ENCODE measurements at regions not wholly inside any gene's neighbourhood (a gene's known extent, or its start where the extent isn't known, plus 50 kb on each side); places are given as distances from the start of the nearest gene placed in this dataset.

GRCh38 chr9:28999057-28999456 is 1425.8 kb upstream of the C9orf72 start:
- no peaks in the 10 kb centered on the region for H3K79me2 ChIP-seq (ENCODE audit: insufficient read depth, low read length)
- no peak overlapping the region for H3K27ac ChIP-seq (ENCODE audit: extremely low read length, insufficient read depth, low read length)
- no peak overlapping the region for H3K4me2 ChIP-seq (ENCODE audit: low read depth, low read length)
- no peak for TF ChIP-seq ZNF317 (CRISPR knock-in tag; IDR thresholded peaks at IDR 0.05)
- TF ChIP-seq ZNF841 (CRISPR knock-in tag; IDR thresholded peaks at IDR 0.05; ENCODE audit: borderline replicate concordance): no peak
- TF ChIP-seq NCOA2 (CRISPR knock-in tag; IDR thresholded peaks at IDR 0.05): no peak
- TF ChIP-seq BRCA1 (CRISPR knock-in tag; IDR thresholded peaks at IDR 0.05): no peak
- TF ChIP-seq ARID5B (CRISPR knock-in tag; IDR thresholded peaks at IDR 0.05): no peak
- TF ChIP-seq ZNF292 (CRISPR knock-in tag; IDR thresholded peaks at IDR 0.05; ENCODE audit: borderline replicate concordance, low read depth): no peak
- no peak for TF ChIP-seq MIER3 (CRISPR knock-in tag; IDR thresholded peaks at IDR 0.05; ENCODE audit: borderline replicate concordance)
- no peak for TF ChIP-seq ZNF749 (CRISPR knock-in tag; IDR thresholded peaks at IDR 0.05; ENCODE audit: borderline replicate concordance)
- TF ChIP-seq ZGPAT (CRISPR knock-in tag; IDR thresholded peaks at IDR 0.05): no peak
- TF ChIP-seq RELA (CRISPR knock-in tag; IDR thresholded peaks at IDR 0.05): no peak
- TF ChIP-seq ZNF501 (CRISPR knock-in tag; IDR thresholded peaks at IDR 0.05): no peak
- no peak for TF ChIP-seq MTA1 (CRISPR knock-in tag; IDR thresholded peaks at IDR 0.05; ENCODE audit: borderline replicate concordance)
- no peak for TF ChIP-seq ISL2 (CRISPR knock-in tag; IDR thresholded peaks at IDR 0.05)
- TF ChIP-seq YEATS4 (CRISPR knock-in tag; IDR thresholded peaks at IDR 0.05; ENCODE audit: borderline replicate concordance): no peak
- BruUV-seq (replicated peaks): no TSS peak
- no peak for DNase-seq (ENCODE audit: low spot score)
- no peaks in the 10 kb centered on the region for H3K4me1 ChIP-seq (ENCODE audit: insufficient read depth, low read length)
- H4K20me1 ChIP-seq (ENCODE audit: insufficient read depth, low read length): no peaks in the 10 kb centered on the region
- ChIA-PET POLR2A (no interaction called here), CTCF (ENCODE audit: low intra/inter-chr PET ratio, low total read pairs) (no interaction called here)
- no peak overlapping the region for H3K4me3 ChIP-seq (replicated peaks in 1 of 3; ENCODE audit: insufficient read depth in 1 of 3, low read depth in 2 of 3, low read length in 3 of 3)
- no peaks in the 10 kb centered on the region for H3K27me3 ChIP-seq (ENCODE audit: control insufficient read depth in 1 of 2, insufficient read depth in 2 of 2, low read length in 2 of 2)
- no peaks in the 10 kb centered on the region for H3K36me3 ChIP-seq (replicated peaks in 1 of 2; ENCODE audit: control insufficient read depth in 1 of 2, insufficient read depth in 2 of 2, low read length in 2 of 2)
- no peak overlapping the region for H2AFZ ChIP-seq (ENCODE audit: low read length)
- intact Hi-C loops (cut with micrococcal nuclease; ENCODE audit: unreplicated experiment): no loop called here
- ATAC-seq: no peak
- in situ Hi-C loops (cut with HindIII; ENCODE audit: extremely low pct_ligation_motif_present, low pct_unique_long_range_greater_than_20kb): no loop called here
- no peaks in the 10 kb centered on the region for H3K9me3 ChIP-seq (ENCODE audit: low read length)
- no peak for FAIRE-seq
- no peak overlapping the region for H3K9ac ChIP-seq (ENCODE audit: insufficient read depth, low read depth, low read length)
